ENCODE measurements at regions not wholly inside any gene's neighbourhood (a gene's known extent, or its start where the extent isn't known, plus 50 kb on each side); places are given as distances from the start of the nearest gene placed in this dataset.

DNA sequence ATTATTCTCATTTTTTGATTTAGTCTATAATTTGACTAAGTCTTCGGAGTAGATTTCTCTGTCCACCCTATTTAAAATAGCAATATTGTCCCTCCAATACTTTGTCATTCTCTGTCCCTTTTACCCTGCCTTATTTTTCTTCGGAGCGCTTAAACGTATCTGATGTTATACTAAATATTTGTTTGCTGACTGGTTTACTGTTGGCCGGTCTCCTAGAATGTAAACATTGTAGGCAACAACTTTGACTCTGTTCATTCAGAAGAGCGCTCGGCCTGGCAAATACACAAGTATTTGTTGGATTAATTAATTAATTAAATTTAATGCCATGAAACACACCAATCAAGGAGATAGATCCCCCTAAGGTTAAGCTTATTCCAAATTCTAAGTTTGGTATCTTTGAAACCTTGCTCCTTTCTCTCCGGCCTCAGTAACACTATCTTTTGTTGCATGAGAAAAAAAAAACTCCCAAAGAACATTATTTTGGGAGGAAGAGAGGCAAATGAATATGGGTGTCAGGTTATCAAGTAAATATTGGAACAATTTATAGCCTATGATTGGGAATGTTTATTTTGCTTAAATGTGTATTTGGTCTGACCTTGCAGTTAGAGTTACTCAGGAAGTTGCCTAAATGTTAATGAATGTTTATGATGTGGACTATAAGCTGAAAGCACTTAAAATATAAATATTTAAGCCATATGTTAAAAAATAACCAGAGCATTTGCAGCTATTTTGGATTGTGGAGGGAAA lies 231.1 kb downstream of the SOX4 start:
- DNase-seq = no peak

DNA sequence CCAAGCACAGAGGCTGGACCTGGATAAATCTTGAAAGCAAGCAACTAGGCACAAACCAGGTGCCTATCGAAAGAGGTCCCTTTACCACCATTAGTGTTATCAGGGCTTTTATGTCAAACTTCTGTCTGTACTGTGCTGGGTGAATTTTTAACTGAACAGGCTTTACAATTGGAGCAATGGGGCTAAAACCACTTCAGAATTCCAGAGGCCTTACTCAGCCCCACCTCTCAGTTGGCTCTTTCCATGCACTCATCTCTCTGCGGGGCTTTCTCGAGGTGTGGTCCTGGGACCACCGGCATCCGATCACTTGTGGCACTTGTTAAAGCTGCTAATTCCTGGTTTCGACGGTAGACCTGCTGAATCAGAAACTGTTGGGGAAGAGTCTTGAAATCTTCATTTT lies 232.5 kb downstream of the SOX4 start:
- no peak for DNase-seq

DNA sequence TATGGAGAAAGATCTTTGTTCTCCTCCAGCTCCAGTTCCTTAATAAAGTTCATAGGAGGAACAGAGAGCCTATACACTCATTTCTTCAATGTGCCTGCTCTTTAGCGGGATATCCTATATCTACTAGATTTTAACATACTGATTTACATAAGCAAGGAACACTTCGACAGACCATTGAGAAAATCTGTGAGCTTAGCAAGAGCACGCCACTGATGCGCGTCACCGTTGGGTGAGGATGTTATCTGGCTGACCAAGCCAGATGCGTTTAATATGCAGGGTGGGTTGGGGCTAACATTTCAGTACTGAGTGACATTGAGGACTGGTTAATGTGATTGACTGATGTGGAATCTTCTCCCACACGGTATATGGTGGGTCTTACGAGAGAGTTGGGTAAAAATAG lies 233.4 kb downstream of the SOX4 start:
- DNase-seq = no peak

DNA sequence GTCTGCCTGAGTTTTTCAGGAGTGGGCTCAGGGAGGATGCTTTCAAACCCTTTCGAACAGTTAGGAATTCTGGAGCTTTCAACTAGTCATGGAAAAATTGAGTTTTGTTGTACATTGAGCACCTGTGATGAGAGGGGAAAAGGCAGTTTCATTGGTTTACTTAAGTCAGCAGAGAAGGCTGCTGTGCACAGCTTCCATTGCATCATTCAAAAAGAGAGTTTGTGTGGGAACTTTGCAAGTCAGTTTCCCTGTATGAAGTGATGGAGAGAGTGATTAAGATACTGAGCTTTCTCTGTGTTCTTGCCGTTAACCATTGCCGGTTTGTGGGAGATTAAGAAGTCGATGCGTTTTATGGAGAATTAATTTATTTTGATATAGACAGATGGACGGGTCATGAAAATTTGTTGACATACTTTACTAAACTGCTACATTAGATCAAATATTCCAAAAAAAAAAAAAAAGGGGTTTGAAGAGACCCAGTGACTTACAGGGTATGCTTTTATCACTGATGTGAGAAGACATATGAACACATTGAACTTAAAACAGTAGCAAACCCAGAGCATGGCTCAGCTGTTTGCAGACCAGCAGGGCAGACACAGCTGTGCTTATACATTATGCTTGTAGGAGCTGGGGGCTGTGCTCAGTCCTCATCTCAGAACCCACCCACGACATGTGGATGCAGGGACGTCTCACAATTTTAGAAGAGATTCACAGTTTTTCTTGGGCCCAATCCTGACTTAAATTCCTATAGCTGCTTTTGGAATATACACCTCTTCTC lies 234.1 kb downstream of the SOX4 start:
- no peak for DNase-seq

GRCh38 chr6:21828704-21829103 lies 235.2 kb downstream of the SOX4 start:
- DNase-seq = no peak

GRCh38 chr6:21829126-21829525 lies 235.6 kb downstream of the SOX4 start:
- no peak for DNase-seq

GRCh38 chr6:21831521-21832291 lies 238.2 kb downstream of the SOX4 start:
- no peak for DNase-seq

GRCh38 chr6:21836277-21836676 lies 242.7 kb downstream of the SOX4 start:
- DNase-seq = no peak

GRCh38 chr6:21836772-21837425 lies 243.3 kb downstream of the SOX4 start:
- DNase-seq = no peak

DNA sequence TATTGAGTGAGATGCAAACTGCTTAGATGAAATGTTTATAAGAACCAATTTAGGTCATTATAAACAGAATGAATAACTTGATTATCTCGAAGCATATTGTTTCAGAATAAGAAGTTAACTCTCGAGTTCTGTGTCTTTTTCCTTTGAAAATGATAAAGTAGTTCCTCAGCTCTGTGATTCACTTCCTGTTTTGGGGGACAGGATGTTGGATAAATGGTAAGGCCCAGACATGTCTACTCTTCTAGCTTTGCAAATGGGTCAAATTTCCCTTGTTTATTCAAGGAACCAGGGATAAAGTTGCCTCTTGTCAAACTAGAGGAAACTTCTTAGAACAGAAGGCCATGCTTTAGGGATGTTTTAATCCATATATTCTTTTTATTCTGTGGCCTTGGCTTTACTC lies 246.9 kb downstream of the SOX4 start:
- no peak for DNase-seq

GRCh38 chr6:21842875-21843645 lies 249.5 kb downstream of the SOX4 start:
- no peak for DNase-seq

DNA sequence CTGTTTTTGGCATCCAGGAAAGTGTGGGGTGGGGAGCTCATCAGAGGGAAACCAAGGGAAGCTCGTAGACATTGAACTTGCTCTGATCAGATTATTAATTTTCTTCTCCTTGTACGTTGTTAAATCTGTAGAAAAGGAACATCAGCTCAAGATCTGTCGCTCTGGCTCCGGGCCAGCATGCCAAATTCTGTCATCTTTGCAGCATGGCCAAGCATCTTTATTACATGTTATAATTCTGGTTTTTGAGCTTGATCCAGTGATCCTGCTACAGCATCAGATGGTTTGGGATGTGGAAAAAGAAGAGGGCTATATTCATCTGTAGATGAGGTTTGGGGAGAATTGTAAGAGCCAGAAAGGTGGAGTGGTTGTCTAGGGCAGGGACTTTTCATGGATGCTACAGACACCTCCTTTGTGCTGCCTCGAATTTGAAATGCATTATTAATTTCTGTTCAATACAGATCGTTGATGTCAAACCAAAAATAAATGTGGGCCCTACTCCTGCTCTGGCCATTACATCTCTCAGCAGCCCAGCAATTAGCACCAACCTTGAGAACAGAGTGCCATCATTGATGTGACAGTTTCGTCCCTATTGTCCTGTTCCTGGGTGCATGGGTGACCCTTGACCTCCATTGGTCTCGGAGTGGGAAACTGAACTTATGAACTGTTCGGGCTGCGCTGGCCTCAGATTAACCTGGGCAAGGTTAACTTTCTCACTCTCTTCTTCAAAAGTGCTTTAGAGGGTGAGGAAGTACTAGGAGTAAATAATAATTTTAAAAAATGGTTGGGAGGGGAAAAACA lies 250.8 kb downstream of the SOX4 start:
- no peak for DNase-seq

DNA sequence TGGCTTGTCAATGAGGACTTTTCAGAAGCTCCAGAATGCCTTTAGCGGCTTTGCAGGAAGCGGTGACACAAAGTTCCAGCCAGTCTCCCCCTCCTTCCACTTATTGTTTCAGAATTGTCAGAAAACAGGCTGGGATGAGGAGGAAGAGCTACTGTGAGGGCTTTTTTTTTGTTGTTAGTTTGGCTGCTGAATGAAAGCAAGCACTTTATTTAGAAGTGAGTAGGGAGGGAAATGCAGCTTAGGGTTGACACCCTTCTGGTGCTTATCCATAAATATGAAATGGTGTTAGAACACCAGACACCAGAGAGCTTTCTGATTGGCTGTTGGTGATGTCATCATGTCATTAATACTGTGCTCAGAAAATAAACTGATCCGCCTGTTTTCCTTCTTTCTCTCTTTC lies 251.5 kb downstream of the SOX4 start:
- no peak for DNase-seq

DNA sequence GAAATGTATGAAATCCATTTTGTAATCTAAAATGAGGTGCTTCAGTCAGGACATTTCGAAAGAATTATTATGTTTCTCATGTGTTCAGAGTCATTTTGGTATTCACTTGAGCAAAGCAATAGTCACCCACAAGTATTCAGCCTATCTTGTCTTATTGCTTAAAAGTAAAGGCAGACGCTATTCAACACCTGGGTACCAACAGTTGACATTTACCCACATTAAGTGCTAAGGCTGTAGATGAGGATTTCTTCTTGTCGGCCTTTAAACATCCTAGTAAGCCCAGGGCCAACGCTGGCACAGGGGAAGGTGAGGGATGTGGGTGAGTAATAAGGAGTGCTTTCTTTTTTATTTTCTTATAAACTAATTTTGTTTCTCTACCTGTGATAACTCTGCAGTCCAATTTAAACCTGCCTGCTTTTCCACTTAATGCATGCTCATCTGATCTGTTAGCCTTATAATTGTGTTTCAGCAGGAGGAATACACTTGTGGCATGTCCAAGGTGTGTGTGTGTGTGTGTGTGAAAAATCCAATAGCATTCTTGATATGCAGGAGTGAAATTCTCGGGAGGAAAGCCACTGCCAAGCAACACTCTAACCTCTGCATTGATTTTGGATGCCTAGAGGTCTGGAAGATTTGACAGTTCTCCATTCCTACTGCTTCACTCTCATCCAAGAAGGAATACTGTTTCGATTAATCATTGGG lies 252.0 kb downstream of the SOX4 start:
- no peak for DNase-seq

DNA sequence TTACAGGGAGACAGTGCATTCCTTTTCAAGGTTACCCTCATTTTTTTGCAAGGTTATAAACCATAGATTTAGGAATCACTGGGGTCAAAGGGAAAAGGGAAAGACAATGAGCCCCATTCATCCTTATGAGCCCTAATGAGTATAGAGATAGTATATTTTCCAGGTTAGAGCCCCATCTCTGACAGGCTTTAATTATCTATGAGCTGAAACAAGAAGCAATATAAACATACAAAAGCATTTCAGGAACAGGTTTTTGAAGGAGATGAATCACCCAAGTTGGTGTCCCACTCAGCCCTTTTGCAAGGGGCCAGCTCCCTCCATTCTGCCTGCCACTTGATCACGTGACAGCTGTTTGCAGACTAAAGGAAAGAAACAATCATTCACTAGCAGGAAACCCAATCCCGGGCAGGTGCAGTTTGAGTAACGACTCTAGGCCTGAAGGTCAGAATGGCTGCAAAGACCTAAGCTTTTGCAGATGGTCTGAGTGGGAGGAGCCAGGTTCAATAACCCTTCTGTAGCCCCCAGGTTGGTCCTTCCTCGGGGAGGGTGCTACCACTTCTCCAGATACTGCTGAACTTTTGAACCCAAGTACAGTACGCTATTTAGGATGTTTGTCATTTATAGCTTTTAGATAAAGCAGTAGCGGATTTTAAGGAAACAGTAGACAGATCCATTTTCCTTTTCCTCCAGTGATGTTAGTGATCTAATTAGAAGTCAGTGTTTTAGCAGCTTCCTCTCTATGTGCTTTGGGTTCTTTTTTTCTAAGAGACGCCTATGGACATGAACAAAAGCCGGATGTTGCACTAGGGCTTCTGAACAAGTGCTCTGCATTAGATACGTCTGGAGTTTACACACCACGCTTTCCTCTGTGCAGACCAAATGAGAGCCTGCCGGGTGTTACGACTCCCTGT lies 253.2 kb downstream of the SOX4 start:
- DNase-seq = no peak

DNA sequence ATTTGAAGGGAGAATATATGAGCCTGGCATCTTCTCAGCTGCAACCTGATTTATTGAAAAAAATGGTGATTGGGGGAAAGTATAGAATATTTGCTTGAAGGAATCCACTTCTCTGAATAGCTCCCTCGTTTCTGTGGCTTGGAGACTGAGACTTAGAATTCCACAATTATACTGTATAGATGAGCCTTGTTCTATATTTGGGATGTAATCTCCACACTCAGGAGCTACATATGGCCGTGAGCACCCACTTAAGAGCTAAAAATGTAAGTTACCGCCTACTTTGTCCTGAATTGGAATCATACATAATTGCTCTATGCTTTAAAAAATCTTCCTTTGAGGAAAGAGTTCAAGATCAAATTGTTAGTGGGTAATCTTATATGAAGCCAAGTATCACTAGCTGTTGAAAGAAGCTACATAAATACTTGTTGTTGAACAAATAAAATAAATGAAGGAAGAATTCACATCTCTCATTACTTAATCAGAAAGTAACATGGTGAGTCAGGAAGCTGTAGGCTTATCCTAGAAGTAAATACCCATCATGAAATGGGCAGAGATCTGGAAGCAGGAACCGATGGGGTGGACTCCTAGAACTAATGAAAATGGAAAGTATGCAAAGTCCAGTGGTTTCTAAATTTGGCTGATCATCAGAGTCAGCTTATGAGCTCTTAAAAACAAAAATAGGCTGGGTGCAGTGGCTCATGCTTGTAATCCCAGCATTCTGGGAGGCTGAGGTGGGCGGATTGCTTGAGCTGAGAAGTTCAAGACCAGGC lies 254.3 kb downstream of the SOX4 start:
- DNase-seq = no peak

DNA sequence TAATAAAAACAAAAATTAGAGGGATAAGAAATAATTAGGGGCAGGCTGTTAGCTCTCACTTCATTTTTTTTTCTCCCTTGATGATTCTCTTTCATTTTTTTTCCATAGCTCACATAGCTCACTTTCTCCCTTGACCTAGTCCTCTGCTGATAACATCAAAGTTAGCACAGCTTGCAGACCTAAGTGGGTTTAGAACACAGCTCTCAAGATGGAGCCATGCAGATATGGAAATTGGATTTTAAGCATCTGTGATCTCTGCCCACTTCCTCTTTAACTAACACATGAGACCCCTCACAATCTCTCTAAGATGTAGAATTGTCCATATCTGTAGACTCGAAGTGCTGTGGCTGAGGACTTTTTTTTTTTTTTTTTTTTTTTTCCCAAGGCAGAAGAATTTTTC lies 257.1 kb downstream of the SOX4 start:
- DNase-seq = no peak

DNA sequence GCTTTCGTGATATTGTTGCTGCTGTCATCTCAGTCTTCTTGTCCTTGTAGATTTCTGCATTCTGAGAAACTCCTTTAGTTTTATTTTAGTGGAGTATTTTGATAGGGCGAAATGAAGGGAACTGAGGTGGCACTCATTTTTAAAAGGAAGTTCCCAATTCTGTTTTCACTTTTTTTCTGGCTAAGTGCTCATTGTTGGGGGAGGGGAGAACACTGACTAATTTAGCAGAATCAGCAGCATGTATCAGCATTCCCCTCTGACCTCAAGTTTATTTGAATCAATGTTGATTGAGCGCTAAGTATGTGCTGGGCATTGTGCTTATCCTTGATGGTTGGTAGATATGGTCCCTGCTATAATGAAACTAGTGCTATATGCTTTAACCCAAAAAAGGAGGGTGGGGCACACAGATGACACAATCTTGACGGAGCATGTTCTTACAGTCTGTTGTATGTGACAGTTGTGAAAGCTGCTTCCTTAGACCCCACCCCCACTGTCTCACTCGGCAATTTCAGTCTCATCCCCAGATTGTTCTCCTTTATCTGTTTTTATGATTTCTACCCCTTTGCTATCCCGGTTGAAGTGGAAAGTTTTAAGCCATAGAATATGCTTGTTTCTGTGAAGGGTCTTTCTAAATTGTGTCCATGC lies 262.4 kb downstream of the SOX4 start:
- DNase-seq = peak; percentile 7

- DNase-seq = no peak
These were observed 262.9 kb downstream of the SOX4 start for GRCh38 chr6:21856456-21856825.
